Upper lobe of left lung (tissue), 4 donors: ENCODE measurements at regions not wholly inside any gene's neighbourhood (a gene's known extent, or its start where the extent isn't known, plus 50 kb on each side); places are given as distances from the start of the nearest gene placed in this dataset.

Experiments used
- EP300 ChIP-seq, 4 donors: sonication (generic); formaldehyde crosslinking; IDR thresholded peaks; one replicate each; pipeline ENCODE4 v1.5.1; 2017; ENCODE audit warnings: antibody characterized with exemption in 4 of 4, control low read depth in 2 of 4
- POLR2AphosphoS5 ChIP-seq, 2 donors: sonication (generic); formaldehyde crosslinking; IDR thresholded peaks; one replicate each; pipeline ENCODE4 v1.5.1; 2017; ENCODE audit warnings: antibody characterized with exemption in 2 of 2
- TF ChIP-seq, protein P1 (sequence below), 6 experiments: fragments of 450-650 bp in 4 of 6; fragments of 200-600 bp in 2 of 6; sonication (generic) in 2 of 6; IDR thresholded peaks; one replicate each; pipeline ENCODE4 v1.5.1; 2016 to 2019; ENCODE audit warnings: antibody characterized with exemption in 6 of 6

- TF ChIP-seq, protein P1, sequence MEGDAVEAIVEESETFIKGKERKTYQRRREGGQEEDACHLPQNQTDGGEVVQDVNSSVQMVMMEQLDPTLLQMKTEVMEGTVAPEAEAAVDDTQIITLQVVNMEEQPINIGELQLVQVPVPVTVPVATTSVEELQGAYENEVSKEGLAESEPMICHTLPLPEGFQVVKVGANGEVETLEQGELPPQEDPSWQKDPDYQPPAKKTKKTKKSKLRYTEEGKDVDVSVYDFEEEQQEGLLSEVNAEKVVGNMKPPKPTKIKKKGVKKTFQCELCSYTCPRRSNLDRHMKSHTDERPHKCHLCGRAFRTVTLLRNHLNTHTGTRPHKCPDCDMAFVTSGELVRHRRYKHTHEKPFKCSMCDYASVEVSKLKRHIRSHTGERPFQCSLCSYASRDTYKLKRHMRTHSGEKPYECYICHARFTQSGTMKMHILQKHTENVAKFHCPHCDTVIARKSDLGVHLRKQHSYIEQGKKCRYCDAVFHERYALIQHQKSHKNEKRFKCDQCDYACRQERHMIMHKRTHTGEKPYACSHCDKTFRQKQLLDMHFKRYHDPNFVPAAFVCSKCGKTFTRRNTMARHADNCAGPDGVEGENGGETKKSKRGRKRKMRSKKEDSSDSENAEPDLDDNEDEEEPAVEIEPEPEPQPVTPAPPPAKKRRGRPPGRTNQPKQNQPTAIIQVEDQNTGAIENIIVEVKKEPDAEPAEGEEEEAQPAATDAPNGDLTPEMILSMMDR (IDR thresholded peaks at IDR 0.05): no peak
- no peak for TF ChIP-seq POLR2AphosphoS5 (IDR thresholded peaks at IDR 0.05)
- no peak for TF ChIP-seq EP300 (IDR thresholded peaks at IDR 0.05)
Observed at GRCh38 chr6:15943423-15943822, 185.5 kb upstream of the MYLIP start.
